LNCAP (cell line): ENCODE measurements at regions not wholly inside any gene's neighbourhood (a gene's known extent, or its start where the extent isn't known, plus 50 kb on each side); places are given as distances from the start of the nearest gene placed in this dataset.

Source experiments
- CTCF ChIP-seq: fragments of 450-650 bp; IDR thresholded peaks from 2 replicates; pipeline ENCODE4 v1.5.1; 2017; ENCODE audit warnings: mild to moderate bottlenecking

- TF ChIP-seq CTCF: no peak
Observed at GRCh38 chr4:30283336-30283735, 436.8 kb upstream of the PCDH7 start.

GRCh38 chr4:30294295-30294694 lies 425.9 kb upstream of the PCDH7 start:
- no peak for TF ChIP-seq CTCF

- TF ChIP-seq CTCF: no peak
Observed at GRCh38 chr4:30295652-30296051, 424.5 kb upstream of the PCDH7 start.

GRCh38 chr4:30314001-30314400 lies 406.2 kb upstream of the PCDH7 start:
- TF ChIP-seq CTCF: no peak

- TF ChIP-seq CTCF: no peak
Observed at GRCh38 chr4:30330894-30331652, 389.1 kb upstream of the PCDH7 start.

GRCh38 chr4:30341731-30342130 lies 378.4 kb upstream of the PCDH7 start:
- TF ChIP-seq CTCF: no peak

GRCh38 chr4:30350288-30350687 lies 369.9 kb upstream of the PCDH7 start:
- no peak for TF ChIP-seq CTCF

- TF ChIP-seq CTCF: no peak
Observed at GRCh38 chr4:30354605-30355004, 365.6 kb upstream of the PCDH7 start.
